CD4-positive, alpha-beta memory T cell (primary cell): ENCODE measurements at regions not wholly inside any gene's neighbourhood (a gene's known extent, or its start where the extent isn't known, plus 50 kb on each side); places are given as distances from the start of the nearest gene placed in this dataset.
A peak's percentile ranks its signal among the peaks of the same experiment; 100 is the strongest.

Experiments
- CTCF ChIA-PET: fragments of 350-600 bp; sonication (Branson Sonifier 250); formaldehyde crosslinking; loops from one replicate; lab custom pipeline; 2021; ENCODE audit warnings: inconsistent platforms; ENCODE audit not compliant: partially characterized antibody; lab: Charles Lee
- POLR2A ChIA-PET: fragments of 350-600 bp; sonication (Branson Sonifier 250); formaldehyde crosslinking; loops from one replicate; lab custom pipeline; 2021; ENCODE audit not compliant: partially characterized antibody; lab: Charles Lee
- DNase-seq, 5 donors: peaks; one replicate each; pipeline versions ENCODE4 v3.0.0 to v3.0.0-alpha.2; 2020 to 2022; ENCODE audit warnings: mixed read lengths in 1 of 5
- H3K27ac ChIP-seq: one replicate; pipeline ENCODE4 v1.7.0; 2013; ENCODE audit warnings: low read depth, low read length
- H3K27me3 ChIP-seq: 2 replicates; pipeline ENCODE4 v1.7.0; 2013; ENCODE audit warnings: mild to moderate bottlenecking, low read length, moderate library complexity; ENCODE audit not compliant: insufficient read depth
- H3K36me3 ChIP-seq: 2 replicates; pipeline ENCODE4 v1.7.0; 2013; ENCODE audit warnings: mild to moderate bottlenecking, low read length, moderate library complexity; ENCODE audit not compliant: insufficient read depth
- H3K4me1 ChIP-seq: 2 replicates; pipeline ENCODE4 v1.7.0; 2013; ENCODE audit warnings: mild to moderate bottlenecking, low read length, moderate library complexity; ENCODE audit not compliant: insufficient read depth
- H3K4me3 ChIP-seq, 2 donors: one replicate each; pipeline ENCODE4 v1.7.0; 2013; ENCODE audit warnings: low read length in 2 of 2, mild to moderate bottlenecking in 1 of 2
- H3K9me3 ChIP-seq, 2 donors: one replicate each; pipeline ENCODE4 v1.7.0; 2013; ENCODE audit warnings: low read length in 2 of 2, control low read depth in 1 of 2; ENCODE audit not compliant: control insufficient read depth in 1 of 2
- H3K27ac Mint-ChIP-seq, 7 donors: one replicate each; pipeline ENCODE4 v1.8.0; 2020 to 2021; ENCODE audit warnings: mixed read lengths in 7 of 7, mild to moderate bottlenecking in 6 of 7, inconsistent platforms in 3 of 7, moderate library complexity in 3 of 7
- H3K27me3 Mint-ChIP-seq, 2 donors: one replicate each; pipeline ENCODE4 v1.8.0; 2020 to 2021; ENCODE audit warnings: mixed read lengths in 2 of 2
- H3K36me3 Mint-ChIP-seq, 2 donors: one replicate each; pipeline ENCODE4 v1.8.0; 2020 to 2021; ENCODE audit warnings: mixed read lengths in 2 of 2, inconsistent platforms in 1 of 2, mild to moderate bottlenecking in 1 of 2
- H3K4me1 Mint-ChIP-seq, 4 donors: one replicate each; pipeline ENCODE4 v1.8.0; 2020 to 2021; ENCODE audit warnings: mixed read lengths in 4 of 4, mild to moderate bottlenecking in 1 of 4
- H3K4me3 Mint-ChIP-seq, 8 donors: one replicate each; pipeline ENCODE4 v1.8.0; 2020 to 2021; ENCODE audit warnings: mixed read lengths in 8 of 8, mild to moderate bottlenecking in 7 of 8, moderate library complexity in 6 of 8, inconsistent platforms in 3 of 8
- H3K9me3 Mint-ChIP-seq, 8 donors: one replicate each; pipeline ENCODE4 v1.8.0; 2020 to 2021; ENCODE audit warnings: mixed read lengths in 8 of 8, mild to moderate bottlenecking in 5 of 8, inconsistent platforms in 3 of 8, moderate library complexity in 1 of 8
- intact Hi-C: fragments of 100-400 bp; cut with micrococcal nuclease; formaldehyde crosslinking; loops from one replicate; pipeline ENCODE4 v1.15.1; 2023

- Histone ChIP-seq H3K27ac (no peak overlapping the region), H3K4me1 (no peaks in the 10 kb centered on the region), H3K9me3 (no peaks in the 10 kb centered on the region), H3K4me3 (no peak overlapping the region), H3K27me3 (no peaks in the 10 kb centered on the region), H3K36me3 (no peaks in the 10 kb centered on the region)
- peak in 1 of 5 donors; percentile 24 for DNase-seq
- Mint-ChIP-seq H3K9me3 (peaks cover 0 to 6% (median 3%) of the 10 kb centered on the region in 8 donors), H3K27me3 (no peaks in the 10 kb centered on the region), H3K4me1 (no peaks in the 10 kb centered on the region), H3K4me3 (no peak overlapping the region), H3K36me3 (no peaks in the 10 kb centered on the region), H3K27ac (no peak overlapping the region)
- intact Hi-C loops: no loop called here
- POLR2A ChIA-PET: no interaction called here
- CTCF ChIA-PET: no interaction called here
Observed at GRCh38 chr13:53408847-53409568, 380.4 kb downstream of the OLFM4 start.

- H3K9me3 ChIP-seq: no peaks in the 10 kb centered on the region
- DNase-seq: no peak
- H3K4me3 ChIP-seq: no peak overlapping the region
- no peak overlapping the region for H3K27ac ChIP-seq
- H3K27me3 Mint-ChIP-seq: no peaks in the 10 kb centered on the region
- H3K27ac Mint-ChIP-seq: no peak overlapping the region
- no peaks in the 10 kb centered on the region for H3K4me1 Mint-ChIP-seq
- H3K36me3 ChIP-seq: no peaks in the 10 kb centered on the region
- peaks cover 0 to 5% (median 2%) of the 10 kb centered on the region in 8 donors for H3K9me3 Mint-ChIP-seq
- no peaks in the 10 kb centered on the region for H3K4me1 ChIP-seq
- intact Hi-C loops: no loop called here
- H3K36me3 Mint-ChIP-seq: no peaks in the 10 kb centered on the region
- CTCF ChIA-PET: no interaction called here
- H3K4me3 Mint-ChIP-seq: no peak overlapping the region
- POLR2A ChIA-PET: no interaction called here
- no peaks in the 10 kb centered on the region for H3K27me3 ChIP-seq
Observed at GRCh38 chr13:53411463-53411862, 382.9 kb downstream of the OLFM4 start.

GRCh38 chr13:53415135-53415534 is 386.5 kb downstream of the OLFM4 start:
- Mint-ChIP-seq H3K27me3 (no peaks in the 10 kb centered on the region), H3K36me3 (no peaks in the 10 kb centered on the region), H3K4me1 (no peaks in the 10 kb centered on the region), H3K9me3 (peaks cover 0 to 6% (median under 1%) of the 10 kb centered on the region in 8 donors), H3K4me3 (no peak overlapping the region), H3K27ac (no peak overlapping the region)
- H3K27me3 ChIP-seq: no peaks in the 10 kb centered on the region
- no peak overlapping the region for H3K27ac ChIP-seq
- CTCF ChIA-PET: no interaction called here
- H3K4me1 ChIP-seq: no peaks in the 10 kb centered on the region
- H3K9me3 ChIP-seq: no peaks in the 10 kb centered on the region
- intact Hi-C loops: no loop called here
- H3K36me3 ChIP-seq: no peaks in the 10 kb centered on the region
- no peak overlapping the region for H3K4me3 ChIP-seq
- DNase-seq: no peak
- POLR2A ChIA-PET: no interaction called here

GRCh38 chr13:53417601-53418000 is 389.0 kb downstream of the OLFM4 start:
- Histone ChIP-seq H3K36me3 (no peaks in the 10 kb centered on the region), H3K9me3 (no peaks in the 10 kb centered on the region), H3K4me1 (no peaks in the 10 kb centered on the region), H3K27ac (no peak overlapping the region), H3K4me3 (no peak overlapping the region), H3K27me3 (no peaks in the 10 kb centered on the region)
- POLR2A ChIA-PET: no interaction called here
- H3K27me3 Mint-ChIP-seq: no peaks in the 10 kb centered on the region
- H3K36me3 Mint-ChIP-seq: no peaks in the 10 kb centered on the region
- intact Hi-C loops: no loop called here
- DNase-seq: no peak
- peaks cover 0 to 6% (median 0%) of the 10 kb centered on the region in 8 donors for H3K9me3 Mint-ChIP-seq
- no peak overlapping the region for H3K4me3 Mint-ChIP-seq
- H3K4me1 Mint-ChIP-seq: no peaks in the 10 kb centered on the region
- CTCF ChIA-PET: no interaction called here
- no peak overlapping the region for H3K27ac Mint-ChIP-seq

- CTCF ChIA-PET: no interaction called here
- Histone ChIP-seq H3K9me3 (no peaks in the 10 kb centered on the region), H3K4me3 (no peak overlapping the region), H3K27me3 (no peaks in the 10 kb centered on the region), H3K27ac (no peak overlapping the region), H3K4me1 (no peaks in the 10 kb centered on the region), H3K36me3 (no peaks in the 10 kb centered on the region)
- no peak for DNase-seq
- intact Hi-C loops: no loop called here
- H3K36me3 Mint-ChIP-seq: no peaks in the 10 kb centered on the region
- H3K4me3 Mint-ChIP-seq: no peak overlapping the region
- peaks cover 0 to 1% of the 10 kb centered on the region in 2 donors for H3K27me3 Mint-ChIP-seq
- peaks cover 0 to 8% (median 1%) of the 10 kb centered on the region in 8 donors for H3K9me3 Mint-ChIP-seq
- H3K27ac Mint-ChIP-seq: no peak overlapping the region
- POLR2A ChIA-PET: no interaction called here
- H3K4me1 Mint-ChIP-seq: no peaks in the 10 kb centered on the region
Observed at GRCh38 chr13:53422415-53422814, 393.8 kb downstream of the OLFM4 start.

- no peak overlapping the region for H3K4me3 ChIP-seq
- Mint-ChIP-seq H3K36me3 (no peaks in the 10 kb centered on the region), H3K27me3 (no peaks in the 10 kb centered on the region), H3K27ac (no peak overlapping the region), H3K4me1 (no peaks in the 10 kb centered on the region), H3K4me3 (no peak overlapping the region), H3K9me3 (peaks cover under 1 to 7% (median 4%) of the 10 kb centered on the region in 8 donors)
- H3K27me3 ChIP-seq: no peaks in the 10 kb centered on the region
- no peak overlapping the region for H3K27ac ChIP-seq
- H3K36me3 ChIP-seq: no peaks in the 10 kb centered on the region
- POLR2A ChIA-PET: no interaction called here
- no peak for DNase-seq
- no peaks in the 10 kb centered on the region for H3K9me3 ChIP-seq
- intact Hi-C loops: no loop called here
- no peaks in the 10 kb centered on the region for H3K4me1 ChIP-seq
- CTCF ChIA-PET: no interaction called here
Observed at GRCh38 chr13:53436396-53436795, 407.8 kb downstream of the OLFM4 start.

GRCh38 chr13:53439439-53440225 is 411.0 kb downstream of the OLFM4 start:
- H3K27me3 Mint-ChIP-seq: no peaks in the 10 kb centered on the region
- Histone ChIP-seq H3K4me3 (no peak overlapping the region), H3K36me3 (no peaks in the 10 kb centered on the region), H3K27ac (no peak overlapping the region), H3K9me3 (no peaks in the 10 kb centered on the region), H3K27me3 (no peaks in the 10 kb centered on the region), H3K4me1 (no peaks in the 10 kb centered on the region)
- H3K36me3 Mint-ChIP-seq: no peaks in the 10 kb centered on the region
- CTCF ChIA-PET: no interaction called here
- no peak for DNase-seq
- no peak overlapping the region for H3K4me3 Mint-ChIP-seq
- intact Hi-C loops: no loop called here
- POLR2A ChIA-PET: no interaction called here
- no peaks in the 10 kb centered on the region for H3K4me1 Mint-ChIP-seq
- H3K27ac Mint-ChIP-seq: no peak overlapping the region
- peaks cover 0 to 8% (median 1%) of the 10 kb centered on the region in 8 donors for H3K9me3 Mint-ChIP-seq
